GM19023 (cell line): ENCODE measurements at regions not wholly inside any gene's neighbourhood (a gene's known extent, or its start where the extent isn't known, plus 50 kb on each side); places are given as distances from the start of the nearest gene placed in this dataset.
"Not testable (repeated sequence)": the region's sequence is repeated elsewhere in the genome, so short reads cannot be mapped to it uniquely, and the experiment has no call there.

Experiments used
- ATAC-seq: cut with Tn5 transposase; IDR thresholded peaks from one replicate; pipeline ENCODE4 v1.9.1; 2021; ENCODE audit warnings: mild to moderate bottlenecking, moderate library complexity; ENCODE audit not compliant: unreplicated experiment

- ATAC-seq = no peak
Observed at GRCh38 chr14:84074626-84075025, 1455.3 kb upstream of the FLRT2 start.

- no peak for ATAC-seq
Observed at GRCh38 chr14:84080944-84081343, 1449.0 kb upstream of the FLRT2 start.

- no peak for ATAC-seq
Observed at GRCh38 chr14:84084056-84084630, 1445.8 kb upstream of the FLRT2 start.

- no peak for ATAC-seq
Observed at GRCh38 chr14:84085493-84085892, 1444.5 kb upstream of the FLRT2 start.

- ATAC-seq = no peak
Observed at GRCh38 chr14:84086714-84087113, 1443.2 kb upstream of the FLRT2 start.

- no peak for ATAC-seq
Observed at GRCh38 chr14:84087986-84088531, 1441.9 kb upstream of the FLRT2 start.

GRCh38 chr14:84090837-84091236 is 1439.1 kb upstream of the FLRT2 start:
- ATAC-seq = no peak

- no peak for ATAC-seq
Observed at GRCh38 chr14:84095681-84096080, 1434.3 kb upstream of the FLRT2 start.

- no peak for ATAC-seq
Observed at GRCh38 chr14:84098261-84098660, 1431.7 kb upstream of the FLRT2 start.

GRCh38 chr14:84099560-84099959 is 1430.4 kb upstream of the FLRT2 start:
- ATAC-seq = not testable (repeated sequence)

GRCh38 chr14:84107835-84108343 is 1422.1 kb upstream of the FLRT2 start:
- ATAC-seq = no peak

- ATAC-seq = no peak
Observed at GRCh38 chr14:84108746-84109457, 1421.0 kb upstream of the FLRT2 start.

GRCh38 chr14:84112589-84112988 is 1417.4 kb upstream of the FLRT2 start:
- ATAC-seq = no peak

GRCh38 chr14:84125676-84126075 is 1404.3 kb upstream of the FLRT2 start:
- no peak for ATAC-seq

- no peak for ATAC-seq
Observed at GRCh38 chr14:84127495-84127894, 1402.4 kb upstream of the FLRT2 start.

- ATAC-seq = no peak
Observed at GRCh38 chr14:84128050-84128449, 1401.9 kb upstream of the FLRT2 start.

GRCh38 chr14:84129007-84129406 is 1400.9 kb upstream of the FLRT2 start:
- ATAC-seq = no peak

- no peak for ATAC-seq
Observed at GRCh38 chr14:84129941-84130340, 1400.0 kb upstream of the FLRT2 start.

- no peak for ATAC-seq
Observed at GRCh38 chr14:84131924-84132323, 1398.0 kb upstream of the FLRT2 start.

GRCh38 chr14:84144166-84144565 is 1385.8 kb upstream of the FLRT2 start:
- ATAC-seq = no peak

- ATAC-seq = no peak
Observed at GRCh38 chr14:84152452-84152851, 1377.5 kb upstream of the FLRT2 start.

- no peak for ATAC-seq
Observed at GRCh38 chr14:84162633-84163032, 1367.3 kb upstream of the FLRT2 start.
